HG03432 (cell line): ENCODE measurements at regions not wholly inside any gene's neighbourhood (a gene's known extent, or its start where the extent isn't known, plus 50 kb on each side); places are given as distances from the start of the nearest gene placed in this dataset.

Experiments
- ATAC-seq: cut with Tn5 transposase; IDR thresholded peaks from one replicate; pipeline ENCODE4 v1.9.1; 2021; ENCODE audit warnings: mild to moderate bottlenecking, moderate library complexity; ENCODE audit not compliant: unreplicated experiment

DNA sequence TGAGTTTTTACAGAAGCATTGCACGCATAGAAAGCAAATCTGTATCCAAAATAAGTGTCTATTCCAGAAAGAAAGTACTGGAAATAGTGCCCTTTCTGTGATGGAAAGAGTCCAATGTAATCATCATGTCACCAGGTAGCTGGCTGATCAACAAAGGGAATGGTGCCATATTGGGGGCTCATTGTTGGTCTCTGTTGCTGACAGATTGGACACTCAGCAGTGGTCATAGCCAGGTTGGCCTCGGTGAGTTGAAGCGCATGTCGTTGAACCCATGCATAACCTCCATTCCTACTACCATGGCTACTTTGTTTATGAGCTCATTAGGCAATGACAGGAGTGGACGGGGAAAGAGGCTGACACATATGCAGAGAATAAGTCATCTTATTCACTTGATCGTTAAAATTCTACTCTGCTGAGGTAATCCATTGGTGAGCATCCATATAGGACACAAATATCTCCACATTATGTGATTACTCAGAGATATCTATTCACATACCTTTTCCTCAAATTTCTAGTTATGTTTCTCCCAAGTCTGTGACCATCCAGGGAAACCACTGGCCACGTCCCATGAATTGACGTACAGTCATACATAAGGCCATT, 560.5 kb downstream of the HAO1 start:
- no peak for ATAC-seq

DNA sequence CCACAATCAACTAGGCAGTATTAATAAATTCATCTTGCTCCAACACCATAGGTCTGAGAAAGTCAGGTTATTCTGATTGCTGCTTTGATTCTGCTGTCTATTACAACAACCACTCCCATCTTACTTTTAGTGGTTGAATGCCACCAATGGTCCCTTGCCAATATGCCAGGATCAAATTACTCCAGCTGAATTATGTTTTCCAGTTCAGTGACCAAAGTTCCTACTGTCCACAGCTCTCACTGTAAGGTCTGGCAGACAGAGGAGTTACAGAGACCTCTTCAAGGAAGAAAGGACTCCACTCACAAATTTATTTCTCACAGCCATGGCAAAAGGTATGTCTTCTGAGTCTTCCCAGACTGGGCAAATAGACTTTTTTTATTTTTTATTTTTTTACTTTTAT, 557.0 kb downstream of the HAO1 start:
- ATAC-seq: no peak

DNA sequence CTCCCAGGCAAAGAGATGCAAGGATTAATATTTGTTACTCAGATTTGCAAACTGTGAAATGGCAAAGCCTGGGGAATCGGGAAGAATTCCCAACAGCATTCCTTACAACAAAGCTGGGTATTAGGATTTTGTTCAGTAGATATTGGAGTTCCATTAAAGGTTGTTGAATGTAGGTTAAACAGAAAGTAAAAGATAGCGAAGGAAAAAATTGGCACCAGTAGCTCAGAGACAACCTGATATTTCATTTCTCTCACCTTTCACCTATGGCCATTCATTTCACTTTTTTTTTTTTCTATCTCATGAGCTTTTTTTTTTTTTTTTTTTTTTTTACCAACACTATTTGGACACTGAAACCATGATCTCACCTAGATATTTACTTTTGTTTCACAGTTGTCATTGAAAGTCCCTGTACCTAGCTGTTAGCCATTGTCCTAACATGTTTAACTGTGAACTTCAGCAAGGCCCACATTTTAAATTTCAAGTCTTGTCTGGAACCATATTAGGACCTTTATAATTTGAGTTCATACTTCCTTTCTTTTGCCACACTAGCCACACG, 552.5 kb downstream of the HAO1 start:
- no peak for ATAC-seq

DNA sequence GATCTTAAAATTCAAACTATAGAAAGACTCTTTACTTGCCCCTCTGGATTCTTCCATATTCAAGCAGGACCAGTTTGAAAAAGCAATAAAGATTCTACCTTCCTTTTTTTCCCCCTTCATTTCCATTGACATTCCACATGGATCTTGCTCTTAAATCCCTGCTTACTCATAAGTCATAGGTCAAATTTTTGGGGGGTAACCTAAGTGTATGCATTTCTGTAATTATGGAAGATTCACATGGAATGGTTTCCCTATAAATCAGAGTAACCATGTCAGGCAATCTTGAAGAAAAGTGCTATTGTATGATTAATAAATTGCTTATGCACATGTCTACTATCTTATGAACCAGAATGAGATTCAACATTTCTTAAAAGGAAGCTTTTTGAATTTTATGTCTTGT, 551.0 kb downstream of the HAO1 start:
- ATAC-seq: no peak

DNA sequence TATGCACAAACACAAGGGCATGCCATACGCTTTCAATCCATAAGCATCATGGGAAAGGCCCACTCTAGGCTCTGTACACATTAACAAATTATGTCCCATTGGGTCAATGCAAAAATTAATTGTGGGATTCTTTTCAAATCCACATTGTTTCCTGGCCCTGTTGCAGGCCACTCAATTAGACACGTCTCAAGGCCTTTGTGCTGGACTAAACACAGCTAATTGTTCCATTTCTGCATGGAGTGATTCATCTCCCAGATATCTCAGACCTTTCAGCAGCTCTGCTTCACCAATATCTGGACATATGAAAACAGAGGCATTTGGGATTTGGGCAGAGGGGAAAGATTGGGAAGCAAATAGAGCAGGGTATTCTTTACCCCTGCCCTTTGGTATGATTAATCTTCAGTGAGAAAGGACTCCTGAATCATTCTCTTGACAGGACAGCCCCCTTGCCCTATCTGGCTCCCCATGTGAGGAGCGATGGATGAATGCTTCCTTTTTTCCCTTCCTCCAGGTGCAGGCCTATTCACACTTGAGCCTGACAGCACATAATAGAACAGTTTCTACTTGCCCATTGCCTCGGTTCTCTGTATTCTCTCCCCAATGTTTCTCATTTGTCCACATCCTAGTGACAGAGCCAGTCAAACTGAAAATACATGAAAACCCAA, 547.6 kb downstream of the HAO1 start:
- no peak for ATAC-seq

DNA sequence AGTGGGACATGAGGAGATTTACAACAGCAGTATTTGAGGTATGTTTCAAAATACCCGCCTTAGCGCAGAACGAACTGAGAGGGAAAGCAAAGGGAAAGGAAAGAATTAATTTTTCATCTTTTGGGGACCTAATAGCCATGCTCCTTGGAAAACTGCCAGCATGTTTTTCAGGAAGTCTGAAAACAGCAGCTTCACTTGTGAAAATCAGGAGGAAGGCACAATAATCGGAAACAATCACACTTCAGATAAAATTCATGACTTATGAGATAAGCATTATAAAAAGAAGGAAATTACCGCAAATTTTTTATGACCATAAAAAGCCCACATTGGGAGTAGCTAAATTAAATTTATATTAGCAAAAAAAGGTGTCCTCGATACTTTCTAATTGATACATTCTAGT, 541.1 kb downstream of the HAO1 start:
- ATAC-seq: no peak

DNA sequence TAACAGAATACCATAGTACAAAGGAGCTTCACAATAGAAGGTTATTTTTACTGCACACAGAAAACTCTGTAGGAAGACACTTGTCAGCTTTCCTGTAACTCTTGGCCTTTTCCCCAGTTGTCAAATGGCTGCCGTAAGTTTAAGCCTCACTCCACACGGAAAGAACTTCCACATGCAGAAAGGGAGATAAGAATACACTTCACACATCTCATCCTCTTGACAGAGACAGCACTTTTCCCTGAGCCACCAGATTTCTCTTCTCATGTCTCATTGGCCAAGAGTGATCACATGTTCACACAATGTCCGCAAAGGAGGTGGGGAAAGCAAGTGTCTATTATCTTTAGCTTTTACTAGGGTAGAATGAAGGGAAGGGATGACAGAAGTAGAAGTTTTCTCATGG, 540.7 kb downstream of the HAO1 start:
- ATAC-seq: no peak

DNA sequence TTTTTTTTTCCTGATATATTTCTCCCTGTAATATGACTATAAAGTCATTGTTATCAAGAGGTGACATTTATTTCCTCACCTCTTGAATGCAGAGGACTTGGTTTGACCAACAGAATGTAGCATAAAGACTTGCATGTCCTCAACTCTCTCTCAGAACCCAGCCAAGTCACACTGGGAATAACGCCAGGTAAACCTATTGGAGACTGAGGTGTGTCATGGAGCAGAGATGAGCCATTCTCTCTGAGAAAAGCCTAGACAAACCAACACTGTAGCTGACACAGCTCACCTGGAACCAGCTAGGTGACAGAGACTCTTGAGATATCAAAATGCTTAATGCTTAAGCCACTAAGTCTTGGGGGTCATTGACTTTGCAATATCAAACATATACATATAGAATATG, 533.6 kb downstream of the HAO1 start:
- no peak for ATAC-seq

DNA sequence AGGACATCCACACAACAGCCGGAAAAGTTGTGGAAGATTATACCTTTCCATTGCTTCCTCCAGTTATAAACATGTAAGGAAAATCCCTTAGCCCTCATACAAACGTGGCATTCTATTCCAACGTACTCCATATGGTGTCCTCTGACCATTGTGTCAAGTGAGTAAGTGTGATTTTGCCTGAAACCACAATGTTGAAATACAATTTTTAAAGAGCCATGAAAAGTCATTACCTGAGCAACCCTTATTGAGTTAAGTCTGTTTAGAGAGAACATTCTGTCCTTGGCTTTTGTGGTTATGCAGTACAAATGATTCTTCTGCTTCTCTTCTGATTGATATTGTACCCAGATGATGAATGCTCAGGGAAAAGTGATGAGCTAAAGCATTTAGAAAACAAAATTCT, 530.1 kb downstream of the HAO1 start:
- ATAC-seq: no peak

DNA sequence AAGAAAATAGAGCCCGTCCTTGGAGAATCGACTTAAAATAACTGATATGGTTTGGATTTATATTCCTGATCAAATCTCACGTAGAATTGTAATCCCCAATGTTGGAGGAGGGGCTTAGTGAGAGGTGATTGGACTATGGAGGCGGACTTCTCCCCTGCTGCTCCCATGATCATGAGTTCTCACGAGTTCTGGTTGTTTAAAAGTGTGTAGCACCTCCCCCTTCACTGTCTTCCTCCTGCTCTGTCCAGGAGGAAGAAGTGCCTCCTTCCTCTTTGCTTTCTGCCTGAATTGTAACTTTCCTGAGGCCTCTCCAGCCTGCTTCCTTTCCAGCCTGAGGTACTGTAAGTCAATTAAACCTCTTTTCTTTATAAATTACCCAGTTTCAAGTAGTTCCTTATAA, 529.2 kb downstream of the HAO1 start:
- no peak for ATAC-seq

DNA sequence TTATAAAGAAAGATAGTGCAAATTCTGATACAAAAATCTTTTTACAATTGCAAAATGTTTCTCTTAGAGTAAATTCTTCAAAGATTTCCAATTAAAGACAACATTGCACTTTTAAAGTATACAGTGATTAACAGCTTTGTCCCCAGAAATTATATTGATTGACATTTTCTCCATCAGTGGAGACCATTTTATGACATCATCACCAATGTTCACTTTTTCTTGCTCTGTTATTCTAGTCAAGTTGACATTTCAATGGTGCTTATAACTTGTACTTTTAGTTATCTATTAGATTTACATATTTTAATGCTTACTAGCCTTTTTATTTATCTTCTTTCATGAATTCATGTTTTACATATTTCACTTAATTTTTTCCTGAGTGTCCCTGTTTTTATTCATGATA, 524.8 kb downstream of the HAO1 start:
- ATAC-seq: no peak

DNA sequence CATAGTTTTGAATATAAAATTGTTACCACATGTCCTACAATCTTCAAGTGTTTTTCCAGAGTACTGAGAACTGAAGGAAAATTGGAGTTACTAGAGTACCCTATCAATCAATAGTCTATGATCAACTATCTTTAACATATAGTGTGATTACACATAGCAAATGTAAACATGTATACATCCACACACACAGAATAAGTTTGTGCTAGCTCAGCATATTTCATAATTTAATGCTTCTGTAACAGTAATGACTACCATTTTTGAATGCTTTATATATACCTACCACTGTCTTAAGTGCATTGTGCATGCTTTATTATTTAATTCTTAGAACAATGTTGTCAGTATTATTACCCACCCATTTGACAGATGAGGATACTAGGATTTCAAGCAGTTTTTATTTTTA, 523.9 kb downstream of the HAO1 start:
- ATAC-seq: no peak

DNA sequence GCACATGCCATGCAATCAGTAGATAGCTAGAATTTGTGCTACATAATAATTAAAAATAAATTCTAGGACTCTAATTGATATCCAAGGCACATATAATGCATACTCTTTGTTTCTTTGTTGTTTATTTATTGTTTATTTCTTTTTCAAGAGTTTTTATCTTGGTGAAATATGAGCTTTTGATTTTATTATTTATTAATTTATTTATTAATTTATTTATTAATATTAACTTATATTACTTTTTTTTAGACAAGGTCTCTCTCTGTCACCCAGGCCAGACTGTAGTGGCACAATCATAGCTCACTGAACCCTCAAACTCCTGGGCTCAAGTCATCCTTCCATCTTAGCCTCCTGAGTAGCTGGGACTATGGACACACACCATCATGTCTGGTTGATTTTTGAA, 519.9 kb downstream of the HAO1 start:
- ATAC-seq: no peak

DNA sequence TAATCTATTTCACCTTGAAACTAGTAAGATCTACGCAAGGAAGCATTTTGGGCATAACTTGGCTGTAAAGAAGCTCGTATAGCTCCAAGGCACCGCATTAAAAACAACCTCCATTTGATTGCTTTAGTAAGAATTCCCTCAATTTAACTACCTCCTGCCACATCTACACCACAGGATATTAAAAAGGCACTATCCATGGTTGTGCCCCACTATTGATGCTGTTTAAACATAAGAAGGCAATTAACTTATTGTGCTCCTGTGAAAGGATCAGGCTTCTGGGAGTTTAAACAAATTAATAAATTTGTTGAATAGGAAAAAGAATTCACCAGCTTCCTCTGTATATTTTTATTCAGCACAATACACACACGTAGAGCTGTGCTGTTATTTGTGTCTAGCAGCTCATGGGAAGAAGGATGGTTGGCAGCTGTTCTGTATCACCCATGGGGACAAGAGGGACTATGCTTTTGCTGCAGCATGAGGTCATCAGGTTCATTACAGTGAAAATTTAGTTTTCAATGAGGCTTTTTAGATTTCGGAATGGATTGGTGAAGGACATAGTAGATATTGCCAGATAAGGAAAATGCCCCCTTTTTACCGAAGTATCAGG, 513.3 kb downstream of the HAO1 start:
- no peak for ATAC-seq

DNA sequence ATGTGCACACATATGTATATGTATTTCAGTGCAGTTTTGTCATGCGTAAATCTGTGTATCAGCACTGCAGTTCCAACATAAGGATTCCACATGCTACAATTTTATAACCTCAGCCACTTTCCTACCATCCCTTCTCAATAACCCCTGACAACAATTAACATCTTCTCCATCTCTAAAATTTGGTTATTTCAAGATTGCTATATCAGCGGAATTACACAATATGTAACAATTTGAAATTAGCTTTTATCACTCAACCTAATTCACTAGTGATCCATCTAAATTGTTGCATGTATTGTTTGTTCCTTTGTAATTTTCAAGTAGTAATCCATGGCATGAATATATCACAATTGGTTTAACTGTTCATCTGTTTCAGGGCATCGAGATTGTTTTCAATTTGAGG, 511.3 kb downstream of the HAO1 start:
- ATAC-seq: no peak

DNA sequence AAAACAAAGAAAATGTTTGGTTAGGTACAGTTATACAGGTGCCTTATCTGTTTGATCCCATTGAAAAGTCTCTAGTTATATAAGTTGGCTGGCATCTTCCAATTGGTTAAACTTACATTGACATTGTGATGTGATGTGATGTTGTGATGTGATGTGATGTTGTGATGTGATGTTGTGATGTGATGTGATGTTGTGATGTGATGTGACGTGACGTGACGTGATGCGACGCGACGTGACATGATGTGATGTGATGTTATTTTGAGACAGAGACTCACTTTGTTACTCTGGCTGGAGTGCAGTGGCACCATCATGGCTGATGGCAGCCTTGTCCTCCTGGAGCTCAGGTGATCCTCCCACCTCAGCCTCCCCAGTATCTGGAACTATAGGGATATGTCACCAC, 507.6 kb downstream of the HAO1 start:
- no peak for ATAC-seq

DNA sequence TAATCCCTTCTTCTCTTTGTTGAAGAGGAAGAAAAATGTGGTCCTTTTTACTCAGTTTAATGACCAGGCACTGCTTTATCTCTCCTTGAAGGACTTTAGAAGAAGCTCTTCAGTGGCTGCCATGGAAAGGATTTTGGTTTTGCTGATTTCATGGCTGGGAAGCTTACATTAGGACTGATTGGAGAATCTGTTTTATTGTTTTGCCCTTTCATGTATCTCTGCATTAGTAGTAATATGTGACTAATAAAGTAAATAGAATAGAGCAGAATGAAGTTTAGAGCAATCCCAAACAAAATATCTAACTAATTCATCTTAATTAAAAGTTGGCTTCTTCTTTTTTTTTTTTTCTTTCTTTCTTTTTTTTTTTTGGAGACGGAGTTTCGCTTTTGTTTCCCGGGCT, 502.9 kb downstream of the HAO1 start:
- no peak for ATAC-seq

DNA sequence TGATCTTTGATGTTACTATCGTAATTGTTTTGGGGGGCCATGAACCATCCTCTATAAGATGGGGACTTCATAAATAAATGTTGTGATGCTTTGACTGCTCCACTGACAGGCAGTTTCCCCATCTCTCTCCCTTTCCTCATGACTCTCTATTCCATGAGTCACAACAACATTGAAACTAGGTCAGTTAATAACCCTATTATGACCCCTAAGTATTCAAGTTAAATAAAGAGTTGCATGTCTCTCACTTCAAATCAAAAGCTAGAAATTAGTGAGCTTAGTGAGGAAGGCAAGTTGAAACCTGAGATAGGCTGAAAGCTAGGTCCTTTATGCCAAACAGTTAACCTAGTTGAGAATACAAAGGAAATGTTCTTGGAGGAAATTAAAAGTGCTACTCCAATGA, 491.0 kb downstream of the HAO1 start:
- no peak for ATAC-seq

DNA sequence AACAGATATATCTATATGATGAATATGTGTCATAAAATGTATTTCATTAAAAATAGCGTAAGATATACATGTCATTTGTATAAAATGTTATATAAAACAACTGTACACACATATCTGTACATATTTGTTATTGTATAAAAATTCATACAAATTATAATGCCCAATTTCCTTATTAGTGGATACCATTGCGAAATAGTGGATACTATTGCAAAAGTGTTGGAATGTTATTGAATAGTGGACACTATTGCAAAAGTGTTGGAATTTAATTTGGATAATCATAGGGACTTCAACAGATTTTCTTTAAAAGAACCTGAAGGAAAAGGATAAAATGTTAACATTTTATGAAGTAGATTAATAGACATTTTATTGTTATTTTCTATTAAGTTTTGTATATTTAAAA, 487.4 kb downstream of the HAO1 start:
- no peak for ATAC-seq

DNA sequence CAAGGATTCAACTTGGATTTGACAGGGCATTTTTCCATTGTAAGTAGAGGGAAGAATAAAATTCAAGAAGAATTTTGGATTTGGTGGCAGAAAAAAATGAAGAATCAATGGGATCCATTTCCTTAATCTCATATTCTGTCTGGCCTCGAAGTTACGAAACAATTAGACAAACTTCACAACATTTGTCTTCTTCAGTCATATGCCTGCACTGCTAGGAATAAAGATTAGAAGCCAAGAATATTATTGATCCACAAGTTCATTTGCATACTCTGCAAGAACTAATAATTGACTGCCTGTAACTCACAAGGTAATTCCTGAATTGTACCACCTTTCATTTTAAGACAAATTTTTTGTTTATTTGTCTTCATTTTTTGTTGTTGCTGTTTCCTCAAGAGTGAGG, 486.2 kb downstream of the HAO1 start:
- no peak for ATAC-seq

DNA sequence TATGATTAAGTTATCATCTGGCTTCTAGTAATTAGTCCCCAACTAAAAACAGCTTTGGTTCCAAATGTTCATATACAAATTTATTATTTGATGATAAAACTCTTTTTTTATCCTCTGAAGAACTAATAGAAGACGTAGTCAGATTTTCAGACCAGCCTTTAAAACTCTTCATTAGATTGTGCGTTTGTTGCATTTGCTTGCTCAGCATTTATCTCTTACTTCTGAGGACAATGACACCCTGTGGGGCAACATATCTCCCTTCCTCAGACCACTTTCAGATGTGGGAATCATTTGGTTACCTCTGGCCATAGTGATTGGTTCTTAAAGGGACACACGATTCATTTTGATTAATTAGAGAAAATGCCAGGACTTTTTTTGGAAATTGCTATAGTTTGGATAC, 481.8 kb downstream of the HAO1 start:
- no peak for ATAC-seq

DNA sequence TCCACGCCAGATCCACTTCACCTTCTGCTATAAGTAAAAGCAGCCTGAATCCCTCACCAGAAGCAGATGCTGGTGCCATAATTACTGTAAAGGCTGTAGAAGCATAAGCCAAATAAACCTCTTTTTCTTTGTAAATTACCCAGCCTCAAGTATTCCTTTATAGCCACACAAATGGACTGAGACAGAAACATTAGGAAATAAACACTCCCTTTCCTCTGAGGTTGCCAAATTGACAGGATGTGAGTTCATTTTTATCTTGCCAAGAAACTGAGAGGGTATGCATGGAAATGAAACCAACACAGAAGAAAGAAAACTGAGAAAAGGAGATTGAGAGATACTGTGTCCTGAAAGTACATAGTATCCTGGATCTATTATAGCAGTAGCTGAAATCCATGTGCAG, 481.2 kb downstream of the HAO1 start:
- no peak for ATAC-seq

DNA sequence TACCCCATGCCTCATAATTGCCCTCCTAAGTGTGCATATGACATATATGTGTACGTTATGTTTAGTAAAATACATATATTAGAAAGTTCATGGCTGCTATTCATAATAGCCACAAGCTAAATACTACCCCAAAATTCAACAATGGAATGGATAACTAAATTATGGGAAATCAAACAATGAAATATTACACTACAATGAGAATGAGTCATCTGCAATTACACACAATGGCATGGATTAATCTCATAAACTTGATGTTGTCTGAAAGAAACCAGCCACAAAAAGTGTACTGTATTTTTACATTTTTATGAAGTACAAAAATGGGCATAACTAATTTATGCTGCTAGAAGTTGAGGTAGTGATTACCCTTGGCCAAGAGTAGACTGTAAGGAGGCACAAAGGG, 477.0 kb downstream of the HAO1 start:
- no peak for ATAC-seq
